ENCODE measurements at regions not wholly inside any gene's neighbourhood (a gene's known extent, or its start where the extent isn't known, plus 50 kb on each side); places are given as distances from the start of the nearest gene placed in this dataset.

GRCh38 chr18:39425172-39425850 lies 1859.7 kb upstream of the CELF4 start:
- DNase-seq: no peak
- no peak overlapping the region for H3K9ac ChIP-seq (ENCODE audit: low read length)
- H4K20me1 ChIP-seq (ENCODE audit: low read length): no peaks in the 10 kb centered on the region
- no peak overlapping the region for H3K4me2 ChIP-seq (ENCODE audit: low read length)
- TF ChIP-seq, protein P1, sequence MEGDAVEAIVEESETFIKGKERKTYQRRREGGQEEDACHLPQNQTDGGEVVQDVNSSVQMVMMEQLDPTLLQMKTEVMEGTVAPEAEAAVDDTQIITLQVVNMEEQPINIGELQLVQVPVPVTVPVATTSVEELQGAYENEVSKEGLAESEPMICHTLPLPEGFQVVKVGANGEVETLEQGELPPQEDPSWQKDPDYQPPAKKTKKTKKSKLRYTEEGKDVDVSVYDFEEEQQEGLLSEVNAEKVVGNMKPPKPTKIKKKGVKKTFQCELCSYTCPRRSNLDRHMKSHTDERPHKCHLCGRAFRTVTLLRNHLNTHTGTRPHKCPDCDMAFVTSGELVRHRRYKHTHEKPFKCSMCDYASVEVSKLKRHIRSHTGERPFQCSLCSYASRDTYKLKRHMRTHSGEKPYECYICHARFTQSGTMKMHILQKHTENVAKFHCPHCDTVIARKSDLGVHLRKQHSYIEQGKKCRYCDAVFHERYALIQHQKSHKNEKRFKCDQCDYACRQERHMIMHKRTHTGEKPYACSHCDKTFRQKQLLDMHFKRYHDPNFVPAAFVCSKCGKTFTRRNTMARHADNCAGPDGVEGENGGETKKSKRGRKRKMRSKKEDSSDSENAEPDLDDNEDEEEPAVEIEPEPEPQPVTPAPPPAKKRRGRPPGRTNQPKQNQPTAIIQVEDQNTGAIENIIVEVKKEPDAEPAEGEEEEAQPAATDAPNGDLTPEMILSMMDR (conservative IDR thresholded peaks at IDR 0.05; ENCODE audit: low read depth, low read length): no peak
- TF ChIP-seq EZH2phosphoT487 (IDR thresholded peaks at IDR 0.05; ENCODE audit: borderline replicate concordance, low read length) (no peak), EZH2 (IDR thresholded peaks at IDR 0.05; ENCODE audit: low read length, unreplicated experiment) (no peak)
- H3K27ac ChIP-seq (ENCODE audit: low read length): no peak overlapping the region
- H3F3A ChIP-seq (ENCODE audit: low read length, unreplicated experiment): no peaks in the 10 kb centered on the region
- no TSS peak for BruUV-seq (replicated peaks)
- H3K4me1 ChIP-seq (ENCODE audit: insufficient read depth, low read length): no peaks in the 10 kb centered on the region
- H3K9me2 ChIP-seq (replicated peaks; ENCODE audit: low read length): no peaks in the 10 kb centered on the region
- H3K4me3 ChIP-seq (ENCODE audit: low read length): no peak overlapping the region
- ChIA-PET CTCF (no interaction called here), POLR2A (ENCODE audit: unreplicated experiment) (no interaction called here)
- intact Hi-C loops (cut with micrococcal nuclease): no loop called here
- no peaks in the 10 kb centered on the region for H3K9me3 ChIP-seq (ENCODE audit: low read length)
- no peaks in the 10 kb centered on the region for H3K27me3 ChIP-seq (ENCODE audit: low read length)
- ATAC-seq: no peak
- no peaks in the 10 kb centered on the region for H3K36me3 ChIP-seq (ENCODE audit: low read depth, low read length)
- H2AFZ ChIP-seq (ENCODE audit: low read length): no peak overlapping the region
- H3K79me2 ChIP-seq (ENCODE audit: low read length): no peaks in the 10 kb centered on the region

GRCh38 chr18:39424261-39424660 lies 1858.7 kb upstream of the CELF4 start:
- Histone ChIP-seq H3K27ac (ENCODE audit: low read length) (no peak overlapping the region), H3K4me3 (ENCODE audit: low read length) (no peak overlapping the region), H3F3A (ENCODE audit: low read length, unreplicated experiment) (no peaks in the 10 kb centered on the region), H2AFZ (ENCODE audit: low read length) (no peak overlapping the region), H3K4me1 (ENCODE audit: insufficient read depth, low read length) (no peaks in the 10 kb centered on the region), H4K20me1 (ENCODE audit: low read length) (no peaks in the 10 kb centered on the region), H3K9me3 (ENCODE audit: low read length) (no peaks in the 10 kb centered on the region), H3K9me2 (replicated peaks; ENCODE audit: low read length) (no peaks in the 10 kb centered on the region), H3K27me3 (ENCODE audit: low read length) (no peaks in the 10 kb centered on the region), H3K79me2 (ENCODE audit: low read length) (no peaks in the 10 kb centered on the region), H3K4me2 (ENCODE audit: low read length) (no peak overlapping the region), H3K36me3 (ENCODE audit: low read depth, low read length) (no peaks in the 10 kb centered on the region), H3K9ac (ENCODE audit: low read length) (no peak overlapping the region)
- intact Hi-C loops (cut with micrococcal nuclease): no loop called here
- BruUV-seq (replicated peaks): no TSS peak
- POLR2A ChIA-PET (ENCODE audit: unreplicated experiment): no interaction called here
- DNase-seq (no peak), ATAC-seq (no peak)
- TF ChIP-seq EZH2phosphoT487 (IDR thresholded peaks at IDR 0.05; ENCODE audit: borderline replicate concordance, low read length) (no peak), EZH2 (IDR thresholded peaks at IDR 0.05; ENCODE audit: low read length, unreplicated experiment) (no peak)
- TF ChIP-seq, protein P1 (conservative IDR thresholded peaks at IDR 0.05; ENCODE audit: low read depth, low read length): no peak
- CTCF ChIA-PET: no interaction called here

GRCh38 chr18:39421276-39421675 lies 1855.7 kb upstream of the CELF4 start:
- no peaks in the 10 kb centered on the region for H3K27me3 ChIP-seq (ENCODE audit: low read length)
- DNase-seq (no peak), ATAC-seq (no peak)
- no peak overlapping the region for H3K4me3 ChIP-seq (ENCODE audit: low read length)
- H3F3A ChIP-seq (ENCODE audit: low read length, unreplicated experiment): no peaks in the 10 kb centered on the region
- no peaks in the 10 kb centered on the region for H3K79me2 ChIP-seq (ENCODE audit: low read length)
- H2AFZ ChIP-seq (ENCODE audit: low read length): no peak overlapping the region
- intact Hi-C loops (cut with micrococcal nuclease): no loop called here
- H3K27ac ChIP-seq (ENCODE audit: low read length): no peak overlapping the region
- no peaks in the 10 kb centered on the region for H3K9me3 ChIP-seq (ENCODE audit: low read length)
- no peaks in the 10 kb centered on the region for H3K4me1 ChIP-seq (ENCODE audit: insufficient read depth, low read length)
- H3K9ac ChIP-seq (ENCODE audit: low read length): no peak overlapping the region
- TF ChIP-seq, protein P1 (conservative IDR thresholded peaks at IDR 0.05; ENCODE audit: low read depth, low read length): no peak
- TF ChIP-seq EZH2phosphoT487 (IDR thresholded peaks at IDR 0.05; ENCODE audit: borderline replicate concordance, low read length): no peak
- H4K20me1 ChIP-seq (ENCODE audit: low read length): no peaks in the 10 kb centered on the region
- no peak overlapping the region for H3K4me2 ChIP-seq (ENCODE audit: low read length)
- H3K36me3 ChIP-seq (ENCODE audit: low read depth, low read length): no peaks in the 10 kb centered on the region
- no peaks in the 10 kb centered on the region for H3K9me2 ChIP-seq (replicated peaks; ENCODE audit: low read length)
- POLR2A ChIA-PET (ENCODE audit: unreplicated experiment): no interaction called here
- no TSS peak for BruUV-seq (replicated peaks)
- CTCF ChIA-PET: no interaction called here
